IPS-15b (cell line): ENCODE measurements at regions not wholly inside any gene's neighbourhood (a gene's known extent, or its start where the extent isn't known, plus 50 kb on each side); places are given as distances from the start of the nearest gene placed in this dataset.

Experiments
- H3K27me3 ChIP-seq: one replicate; pipeline ENCODE4 v1.6.1; 2013; ENCODE audit warnings: low read length; ENCODE audit not compliant: control insufficient read depth, insufficient read depth
- H3K36me3 ChIP-seq: one replicate; pipeline ENCODE4 v1.6.1; 2013; ENCODE audit warnings: low read length; ENCODE audit not compliant: control insufficient read depth, insufficient read depth
- H3K4me1 ChIP-seq: one replicate; pipeline ENCODE4 v1.6.1; 2013; ENCODE audit warnings: mild to moderate bottlenecking, low read length; ENCODE audit not compliant: control insufficient read depth, insufficient read depth
- H3K4me3 ChIP-seq: one replicate; pipeline ENCODE4 v1.5.1; 2013; ENCODE audit warnings: low read depth, low read length
- H3K9ac ChIP-seq: one replicate; pipeline ENCODE4 v1.6.1; 2013; ENCODE audit warnings: low read depth, mild to moderate bottlenecking, low read length
- H3K9me3 ChIP-seq: one replicate; pipeline ENCODE4 v1.6.1; 2013; ENCODE audit warnings: mild to moderate bottlenecking, low read length; ENCODE audit not compliant: control insufficient read depth, insufficient read depth

- Histone ChIP-seq H3K36me3 (no peaks in the 10 kb centered on the region), H3K9me3 (no peaks in the 10 kb centered on the region), H3K9ac (no peak overlapping the region), H3K27me3 (no peaks in the 10 kb centered on the region), H3K4me1 (no peaks in the 10 kb centered on the region), H3K4me3 (no peak overlapping the region)
These were observed 332.2 kb upstream of the GOLIM4 start for GRCh38 chr3:168427835-168428475.

GRCh38 chr3:168427156-168427555 is 331.4 kb upstream of the GOLIM4 start:
- H3K4me3 ChIP-seq = no peak overlapping the region
- H3K9ac ChIP-seq = no peak overlapping the region
- H3K36me3 ChIP-seq = no peaks in the 10 kb centered on the region
- H3K27me3 ChIP-seq = no peaks in the 10 kb centered on the region
- H3K4me1 ChIP-seq = no peaks in the 10 kb centered on the region
- no peaks in the 10 kb centered on the region for H3K9me3 ChIP-seq

GRCh38 chr3:168425936-168426595 is 330.3 kb upstream of the GOLIM4 start:
- H3K9ac ChIP-seq = no peak overlapping the region

GRCh38 chr3:168424059-168424734 is 328.5 kb upstream of the GOLIM4 start:
- H3K9ac ChIP-seq = no peak overlapping the region
- no peaks in the 10 kb centered on the region for H3K36me3 ChIP-seq
- no peaks in the 10 kb centered on the region for H3K9me3 ChIP-seq
- no peaks in the 10 kb centered on the region for H3K27me3 ChIP-seq
- H3K4me3 ChIP-seq = no peak overlapping the region
- no peaks in the 10 kb centered on the region for H3K4me1 ChIP-seq

More at GRCh38 chr3:168425936-168426595, 330.3 kb upstream of the GOLIM4 start:
- Histone ChIP-seq H3K36me3 (no peaks in the 10 kb centered on the region), H3K27me3 (no peaks in the 10 kb centered on the region), H3K4me1 (no peaks in the 10 kb centered on the region), H3K9me3 (no peaks in the 10 kb centered on the region), H3K4me3 (no peak overlapping the region)

GRCh38 chr3:168422843-168423242 is 327.1 kb upstream of the GOLIM4 start:
- Histone ChIP-seq H3K4me3 (no peak overlapping the region), H3K9me3 (no peaks in the 10 kb centered on the region), H3K36me3 (no peaks in the 10 kb centered on the region), H3K27me3 (no peaks in the 10 kb centered on the region), H3K9ac (no peak overlapping the region), H3K4me1 (peaks cover 8% of the 10 kb centered on the region)

GRCh38 chr3:168419091-168419490 is 323.4 kb upstream of the GOLIM4 start:
- H3K36me3 ChIP-seq = no peaks in the 10 kb centered on the region
- no peak overlapping the region for H3K4me3 ChIP-seq
- H3K4me1 ChIP-seq = peaks cover 8% of the 10 kb centered on the region
- no peak overlapping the region for H3K9ac ChIP-seq
- H3K9me3 ChIP-seq = no peaks in the 10 kb centered on the region
- no peaks in the 10 kb centered on the region for H3K27me3 ChIP-seq

GRCh38 chr3:168417016-168417415 is 321.3 kb upstream of the GOLIM4 start:
- Histone ChIP-seq H3K4me3 (no peak overlapping the region), H3K9me3 (no peaks in the 10 kb centered on the region), H3K27me3 (no peaks in the 10 kb centered on the region), H3K9ac (no peak overlapping the region), H3K4me1 (peaks cover 8% of the 10 kb centered on the region), H3K36me3 (no peaks in the 10 kb centered on the region)

GRCh38 chr3:168416446-168416845 is 320.7 kb upstream of the GOLIM4 start:
- Histone ChIP-seq H3K9ac (no peak overlapping the region), H3K36me3 (no peaks in the 10 kb centered on the region), H3K4me3 (no peak overlapping the region), H3K4me1 (peaks cover 8% of the 10 kb centered on the region), H3K27me3 (no peaks in the 10 kb centered on the region), H3K9me3 (no peaks in the 10 kb centered on the region)

- H3K36me3 ChIP-seq = no peaks in the 10 kb centered on the region
- peaks cover 8% of the 10 kb centered on the region for H3K4me1 ChIP-seq
- no peak overlapping the region for H3K9ac ChIP-seq
- no peaks in the 10 kb centered on the region for H3K27me3 ChIP-seq
- no peaks in the 10 kb centered on the region for H3K9me3 ChIP-seq
- H3K4me3 ChIP-seq = no peak overlapping the region
These were observed 318.4 kb upstream of the GOLIM4 start for GRCh38 chr3:168414149-168414548.

GRCh38 chr3:168407381-168407780 is 311.7 kb upstream of the GOLIM4 start:
- no peaks in the 10 kb centered on the region for H3K36me3 ChIP-seq

GRCh38 chr3:168405288-168405687 is 309.6 kb upstream of the GOLIM4 start:
- no peaks in the 10 kb centered on the region for H3K4me1 ChIP-seq
- H3K9me3 ChIP-seq = no peaks in the 10 kb centered on the region
- no peaks in the 10 kb centered on the region for H3K36me3 ChIP-seq
- no peak overlapping the region for H3K9ac ChIP-seq
- H3K4me3 ChIP-seq = no peak overlapping the region
- no peaks in the 10 kb centered on the region for H3K27me3 ChIP-seq

More at GRCh38 chr3:168407381-168407780, 311.7 kb upstream of the GOLIM4 start:
- no peaks in the 10 kb centered on the region for H3K4me1 ChIP-seq
- no peaks in the 10 kb centered on the region for H3K9me3 ChIP-seq
- H3K27me3 ChIP-seq = no peaks in the 10 kb centered on the region
- no peak overlapping the region for H3K4me3 ChIP-seq
- no peak overlapping the region for H3K9ac ChIP-seq
